ENCODE measurements at regions not wholly inside any gene's neighbourhood (a gene's known extent, or its start where the extent isn't known, plus 50 kb on each side); places are given as distances from the start of the nearest gene placed in this dataset.

GRCh38 chr4:61086357-61086756 lies 113.8 kb upstream of the ADGRL3 start:
- FAIRE-seq (no peak), DNase-seq (ENCODE audit: low read depth, low spot score) (no peak)
- Histone ChIP-seq H2AFZ (ENCODE audit: low read depth, low read length) (no peak overlapping the region), H3K36me3 (ENCODE audit: control insufficient read depth in 2 of 2, extremely low read depth in 1 of 2, insufficient read depth in 2 of 2, low read length in 2 of 2) (no peaks in the 10 kb centered on the region), H3K4me1 (ENCODE audit: control insufficient read depth, extremely low read depth, insufficient read depth, low read length) (no peaks in the 10 kb centered on the region), H3K4me2 (ENCODE audit: insufficient read depth, low read length) (no peak overlapping the region), H3K27ac (ENCODE audit: insufficient read depth, low read depth, low read length) (no peak overlapping the region), H3K79me2 (ENCODE audit: control insufficient read depth, insufficient read depth, low read length) (no peaks in the 10 kb centered on the region), H3K9me3 (replicated peaks; ENCODE audit: control insufficient read depth, insufficient read depth, low read length) (peaks cover 2% of the 10 kb centered on the region), H4K20me1 (replicated peaks; ENCODE audit: control insufficient read depth, extremely low read depth, insufficient read depth, low read length) (no peaks in the 10 kb centered on the region), H3K9ac (replicated peaks; ENCODE audit: extremely low read depth, insufficient read depth, low read length) (no peak overlapping the region), H3K4me3 (replicated peaks in 1 of 3; ENCODE audit: insufficient read depth in 1 of 3, low read depth in 1 of 3, low read length in 3 of 3) (no peak overlapping the region), H3K9me1 (replicated peaks; ENCODE audit: control insufficient read depth, extremely low read depth, insufficient read depth, low read length) (no peaks in the 10 kb centered on the region), H3K27me3 (ENCODE audit: control insufficient read depth in 2 of 2, insufficient read depth in 2 of 2, low read length in 2 of 2) (no peaks in the 10 kb centered on the region)
- TF ChIP-seq GATA2 (IDR thresholded peaks at IDR 0.05; ENCODE audit: insufficient read depth, insufficient read length, low read depth, low read length): no peak
- TF ChIP-seq FOS (IDR thresholded peaks at IDR 0.05; ENCODE audit: borderline replicate concordance, insufficient read depth, low read length): no peak
- no peak for TF ChIP-seq MAX (IDR thresholded peaks at IDR 0.05; ENCODE audit: insufficient read depth, insufficient read length)
- no peak for TF ChIP-seq POLR2A (IDR thresholded peaks at IDR 0.05; ENCODE audit: low read depth, low read length)
- no peak for TF ChIP-seq CTCF (IDR thresholded peaks at IDR 0.05; ENCODE audit: extremely low read depth in 1 of 2, insufficient read depth in 1 of 2, low read depth in 1 of 2, low read length in 2 of 2)
- TF ChIP-seq JUN (IDR thresholded peaks at IDR 0.05; ENCODE audit: borderline replicate concordance, insufficient read depth, insufficient read length, low read depth): no peak
- TF ChIP-seq POLR2AphosphoS5 (IDR thresholded peaks at IDR 0.05; ENCODE audit: insufficient read depth, low read depth, low read length): no peak
- TF ChIP-seq EZH2 (IDR thresholded peaks at IDR 0.05; ENCODE audit: borderline replicate concordance, low read depth, low read length, severe bottlenecking): no peak
- BruUV-seq (replicated peaks): no TSS peak
- dilution Hi-C loops (cut with MboI; ENCODE audit: extremely low pct_ligation_motif_present, low sequenced_read_pairs) (no loop called here), intact Hi-C loops (cut with micrococcal nuclease) (no loop called here)
- ChIA-PET POLR2A (no interaction called here), CTCF (no interaction called here)
